Liver (tissue), 7 donors: ENCODE measurements at regions not wholly inside any gene's neighbourhood (a gene's known extent, or its start where the extent isn't known, plus 50 kb on each side); places are given as distances from the start of the nearest gene placed in this dataset.

ENCODE experiments used
- DNase-seq: peaks from one replicate; pipeline ENCODE4 v3.0.0-alpha.2; 2017; ENCODE audit warnings: low spot score
- H3K27ac ChIP-seq, 2 donors: one replicate each; pipeline ENCODE4 v1.7.0; 2013; ENCODE audit warnings: inconsistent platforms in 2 of 2, low read length in 2 of 2, control low read depth in 1 of 2, low read depth in 1 of 2, mild to moderate bottlenecking in 1 of 2
- H3K27me3 ChIP-seq, 4 donors: one replicate each; pipeline versions ENCODE4 v1.6.1 to v1.7.0; 2013; ENCODE audit warnings: low read length in 3 of 4, inconsistent platforms in 1 of 4, mild to moderate bottlenecking in 1 of 4, moderate library complexity in 1 of 4; ENCODE audit not compliant: control insufficient read depth in 4 of 4, insufficient read depth in 4 of 4
- H3K36me3 ChIP-seq, 4 donors: one replicate each; pipeline versions ENCODE4 v1.6.1 to v1.7.0; 2013; ENCODE audit warnings: low read length in 3 of 4, mild to moderate bottlenecking in 3 of 4, low read depth in 1 of 4, moderate library complexity in 1 of 4; ENCODE audit not compliant: control insufficient read depth in 4 of 4, insufficient read depth in 3 of 4
- H3K4me1 ChIP-seq, 4 donors: one replicate each; pipeline versions ENCODE4 v1.6.1 to v1.7.0; 2013; ENCODE audit warnings: low read length in 3 of 4, mild to moderate bottlenecking in 3 of 4, moderate library complexity in 1 of 4; ENCODE audit not compliant: control insufficient read depth in 4 of 4, insufficient read depth in 4 of 4
- H3K4me3 ChIP-seq, 3 donors: one replicate each; pipeline versions ENCODE4 v1.6.1 to v1.7.0; 2013; ENCODE audit warnings: low read length in 3 of 3, control low read depth in 1 of 3, low read depth in 1 of 3, mild to moderate bottlenecking in 1 of 3
- H3K9ac ChIP-seq, 2 donors: one replicate each; pipeline ENCODE4 v1.7.0; 2013; ENCODE audit warnings: low read length in 2 of 2, mild to moderate bottlenecking in 2 of 2, moderate library complexity in 2 of 2, control low read depth in 1 of 2, low read depth in 1 of 2
- H3K9me3 ChIP-seq, 4 donors: one replicate each; pipeline versions ENCODE4 v1.6.1 to v1.7.0; 2013; ENCODE audit warnings: low read length in 3 of 4; ENCODE audit not compliant: control insufficient read depth in 4 of 4
- EGR1 ChIP-seq, 2 donors: IDR thresholded peaks; 2 replicates each; pipeline ENCODE4 v1.6.1; 2016 to 2018; ENCODE audit warnings: antibody characterized with exemption in 2 of 2, low read depth in 2 of 2
- GABPA ChIP-seq, 2 donors: IDR thresholded peaks in 1 of 2; conservative IDR thresholded peaks in 1 of 2; 2 replicates each; pipeline ENCODE4 v1.6.1; 2016; ENCODE audit warnings: antibody characterized with exemption in 2 of 2, mild to moderate bottlenecking in 1 of 2, moderate library complexity in 1 of 2
- HNF4A ChIP-seq, 2 donors: conservative IDR thresholded peaks; 2 replicates each; pipeline ENCODE4 v1.6.1; 2016; ENCODE audit warnings: antibody characterized with exemption in 2 of 2, mild to moderate bottlenecking in 2 of 2
- HNF4G ChIP-seq: IDR thresholded peaks from 2 replicates; pipeline ENCODE4 v1.6.1; 2016; ENCODE audit warnings: antibody characterized with exemption
- NR2F2 ChIP-seq: IDR thresholded peaks from 2 replicates; pipeline ENCODE4 v1.6.1; 2016; ENCODE audit warnings: antibody characterized with exemption
- RAD21 ChIP-seq, 2 donors: IDR thresholded peaks; 2 replicates each; pipeline ENCODE4 v1.6.1; 2016; ENCODE audit warnings: antibody characterized with exemption in 2 of 2, mild to moderate bottlenecking in 2 of 2
- REST ChIP-seq: IDR thresholded peaks from 2 replicates; pipeline ENCODE4 v1.6.1; 2016; ENCODE audit warnings: antibody characterized with exemption, mild to moderate bottlenecking
- RXRA ChIP-seq, 2 donors: IDR thresholded peaks; 2 replicates each; pipeline ENCODE4 v1.6.1; 2017 to 2018; ENCODE audit warnings: antibody characterized with exemption in 2 of 2, mild to moderate bottlenecking in 1 of 2
- SP1 ChIP-seq: IDR thresholded peaks from 2 replicates; pipeline ENCODE4 v1.6.1; 2018; ENCODE audit warnings: antibody characterized with exemption, mild to moderate bottlenecking
- YY1 ChIP-seq: IDR thresholded peaks from 2 replicates; pipeline ENCODE4 v1.6.1; 2016; ENCODE audit warnings: antibody characterized with exemption, mild to moderate bottlenecking
- ZBTB33 ChIP-seq: IDR thresholded peaks from 2 replicates; pipeline ENCODE4 v1.6.1; 2016; ENCODE audit warnings: antibody characterized with exemption
- WGBS: extraction: QIAGEN DNeasy Blood & Tissue Kit; methylation state at CpG from one replicate; pipeline ENCODE4 v1.1.7; 2013; 5-methylcytosine and 5-hydroxymethylcytosine counted together
- TF ChIP-seq, protein P1 (sequence below): IDR thresholded peaks from 2 replicates; pipeline ENCODE4 v1.6.1; 2016; ENCODE audit warnings: antibody characterized with exemption
- donor health status: healthy.
- donor health status: healthy.
- donor health status: healthy.
- donor health status: healthy.

DNA sequence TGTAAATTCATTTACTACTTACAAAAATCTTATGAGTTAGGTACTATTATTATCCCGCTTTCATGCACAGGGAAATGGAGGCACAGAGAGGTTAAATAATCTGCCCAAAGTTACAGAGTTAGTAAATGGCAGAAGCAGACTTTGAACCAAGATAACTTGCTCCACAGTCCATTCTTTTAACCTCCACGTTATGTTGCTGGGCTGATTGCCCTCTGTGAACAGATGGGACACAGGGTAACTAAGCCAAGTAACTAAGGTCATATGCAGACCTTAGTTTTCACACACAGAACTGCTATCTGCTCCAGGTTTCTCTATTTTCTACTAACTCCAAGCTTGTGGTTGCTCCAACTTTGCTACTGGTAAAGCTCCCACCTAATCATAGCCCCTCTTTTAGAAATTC is 147.1 kb upstream of the IFNG-AS1 start:
- H3K4me3 ChIP-seq = no peak overlapping the region
- TF ChIP-seq, protein P1, sequence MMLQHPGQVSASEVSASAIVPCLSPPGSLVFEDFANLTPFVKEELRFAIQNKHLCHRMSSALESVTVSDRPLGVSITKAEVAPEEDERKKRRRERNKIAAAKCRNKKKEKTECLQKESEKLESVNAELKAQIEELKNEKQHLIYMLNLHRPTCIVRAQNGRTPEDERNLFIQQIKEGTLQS = no peak
- TF ChIP-seq YY1 (peak; percentile 38), RXRA (IDR thresholded peaks at IDR 0.05) (peak in 1 of 2 donors; percentile 53), HNF4G (peak; percentile 9), GABPA (IDR thresholded peaks at IDR 0.05 in 1 of 2, conservative IDR thresholded peaks at IDR 0.05 in 1 of 2) (no peak), RAD21 (IDR thresholded peaks at IDR 0.05) (peak in 1 of 2 donors; percentile 14), HNF4A (conservative IDR thresholded peaks at IDR 0.05) (peak; percentile 72 to 93)
- no peak overlapping the region for H3K27ac ChIP-seq
- WGBS = 53% methylated on average over 2 of the region's 2 CpGs
- H3K9ac ChIP-seq = no peak overlapping the region
- DNase-seq = no peak
- H3K4me1 ChIP-seq = no peaks in the 10 kb centered on the region
- peaks cover 0 to 5% (median under 1%) of the 10 kb centered on the region in 4 donors for H3K9me3 ChIP-seq
- H3K27me3 ChIP-seq = no peaks in the 10 kb centered on the region
- no peaks in the 10 kb centered on the region for H3K36me3 ChIP-seq

DNA sequence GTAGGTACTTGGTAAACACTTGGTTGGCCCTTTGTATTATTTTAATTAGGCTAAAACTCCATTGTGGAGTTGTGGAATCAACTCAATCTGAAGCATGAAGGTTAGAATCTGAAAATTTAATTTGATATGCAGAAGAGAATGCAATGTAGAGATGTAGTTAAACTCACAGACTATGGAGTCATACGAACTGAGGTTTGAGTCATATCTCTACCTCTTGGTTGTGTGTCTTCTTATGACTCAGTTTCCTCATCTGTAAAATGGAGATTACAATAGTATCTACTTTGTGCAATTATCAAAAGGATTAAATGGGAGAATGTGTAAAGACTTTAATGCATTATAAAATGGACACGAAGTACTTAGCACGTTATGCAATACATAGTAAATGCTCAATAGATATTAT is 146.0 kb upstream of the IFNG-AS1 start:
- no peak for DNase-seq
- 90% methylated on average over 3 of the region's 3 CpGs for WGBS
- Histone ChIP-seq H3K4me1 (no peaks in the 10 kb centered on the region), H3K9me3 (peaks cover 0 to 5% (median under 1%) of the 10 kb centered on the region in 4 donors), H3K9ac (no peak overlapping the region), H3K4me3 (no peak overlapping the region), H3K27me3 (no peaks in the 10 kb centered on the region), H3K36me3 (no peaks in the 10 kb centered on the region), H3K27ac (no peak overlapping the region)
- TF ChIP-seq NR2F2 (no peak), REST (no peak), HNF4G (no peak), EGR1 (IDR thresholded peaks at IDR 0.05; ENCODE audit: low read depth in 2 of 2) (no peak), SP1 (no peak), RXRA (IDR thresholded peaks at IDR 0.05) (no peak)
- TF ChIP-seq, protein P1 = no peak

DNA sequence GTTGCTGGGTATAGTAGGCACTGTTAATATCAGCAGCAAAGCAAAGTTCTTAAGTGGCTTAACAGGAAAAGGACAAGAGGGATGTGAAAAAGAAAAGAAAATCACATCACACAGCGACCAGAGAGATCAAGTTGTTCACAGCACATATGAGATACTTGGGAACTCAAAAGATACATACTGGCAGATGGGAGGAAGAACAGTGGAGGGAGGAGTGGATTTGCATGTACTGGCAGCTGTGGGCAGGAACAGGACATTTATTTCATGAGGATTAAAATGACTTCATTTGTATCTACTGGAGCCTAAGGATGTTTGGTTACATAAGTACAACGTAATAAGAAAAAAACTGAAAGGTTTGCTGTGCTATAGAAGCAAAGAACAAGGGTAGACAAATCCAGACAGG is 136.5 kb upstream of the IFNG-AS1 start:
- no peak for DNase-seq
- TF ChIP-seq GABPA (IDR thresholded peaks at IDR 0.05 in 1 of 2, conservative IDR thresholded peaks at IDR 0.05 in 1 of 2) (no peak), SP1 (no peak), REST (no peak), ZBTB33 (no peak), NR2F2 (no peak), HNF4A (conservative IDR thresholded peaks at IDR 0.05) (no peak)
- Histone ChIP-seq H3K4me1 (no peaks in the 10 kb centered on the region), H3K4me3 (no peak overlapping the region), H3K9me3 (no peaks in the 10 kb centered on the region), H3K9ac (no peak overlapping the region), H3K27ac (no peak overlapping the region), H3K27me3 (no peaks in the 10 kb centered on the region), H3K36me3 (no peaks in the 10 kb centered on the region)
- 70% methylated on average over 2 of the region's 2 CpGs for WGBS
